HG02852 (cell line): ENCODE measurements at regions not wholly inside any gene's neighbourhood (a gene's known extent, or its start where the extent isn't known, plus 50 kb on each side); places are given as distances from the start of the nearest gene placed in this dataset.
"Not testable (repeated sequence)": the region's sequence is repeated elsewhere in the genome, so short reads cannot be mapped to it uniquely, and the experiment has no call there.

Experiments used
- ATAC-seq: cut with Tn5 transposase; IDR thresholded peaks from one replicate; pipeline ENCODE4 v1.9.1; 2021; ENCODE audit warnings: mild to moderate bottlenecking, moderate library complexity; ENCODE audit not compliant: unreplicated experiment

- peak; percentile 72 for ATAC-seq
Observed at GRCh38 chr7:114802632-114803031, 119.3 kb upstream of the MDFIC start.

GRCh38 chr7:114806590-114807162, 115.2 kb upstream of the MDFIC start:
- no peak for ATAC-seq

GRCh38 chr7:114812570-114812969, 109.3 kb upstream of the MDFIC start:
- ATAC-seq = no peak

- no peak for ATAC-seq
Observed at GRCh38 chr7:114813624-114814023, 108.3 kb upstream of the MDFIC start.

GRCh38 chr7:114817036-114817435, 104.9 kb upstream of the MDFIC start:
- ATAC-seq = not testable (repeated sequence)

- ATAC-seq = no peak
Observed at GRCh38 chr7:114818501-114818900, 103.4 kb upstream of the MDFIC start.

- ATAC-seq = no peak
Observed at GRCh38 chr7:114819616-114820362, 102.1 kb upstream of the MDFIC start.

- ATAC-seq = no peak
Observed at GRCh38 chr7:114821030-114821900, 100.6 kb upstream of the MDFIC start.

GRCh38 chr7:114822131-114822530, 99.8 kb upstream of the MDFIC start:
- ATAC-seq = no peak

GRCh38 chr7:114822844-114823243, 99.0 kb upstream of the MDFIC start:
- ATAC-seq = no peak

GRCh38 chr7:114823290-114823689, 98.6 kb upstream of the MDFIC start:
- no peak for ATAC-seq

GRCh38 chr7:114825423-114825951, 96.4 kb upstream of the MDFIC start:
- ATAC-seq = no peak

- ATAC-seq = no peak
Observed at GRCh38 chr7:114830952-114831351, 90.9 kb upstream of the MDFIC start.

- ATAC-seq = peak; percentile 94
Observed at GRCh38 chr7:114832906-114833595, 88.8 kb upstream of the MDFIC start.

GRCh38 chr7:114835303-114835702, 86.6 kb upstream of the MDFIC start:
- no peak for ATAC-seq

GRCh38 chr7:114835861-114836260, 86.0 kb upstream of the MDFIC start:
- no peak for ATAC-seq

- no peak for ATAC-seq
Observed at GRCh38 chr7:114842551-114843065, 79.3 kb upstream of the MDFIC start.

GRCh38 chr7:114843102-114843501, 78.8 kb upstream of the MDFIC start:
- ATAC-seq = no peak

GRCh38 chr7:114851406-114852061, 70.4 kb upstream of the MDFIC start:
- no peak for ATAC-seq

- no peak for ATAC-seq
Observed at GRCh38 chr7:114852293-114852692, 69.6 kb upstream of the MDFIC start.
